NCI-H82 treated with DMSO at 0.1 percent for 48 hours (cell line): ENCODE measurements at regions not wholly inside any gene's neighbourhood (a gene's known extent, or its start where the extent isn't known, plus 50 kb on each side); places are given as distances from the start of the nearest gene placed in this dataset.

ENCODE experiments used
- DNase-seq: peaks from one replicate; lab custom pipeline; 2025; ENCODE audit not compliant: unreplicated experiment; lab: John Stamatoyannopoulos, UW

- no peak for DNase-seq
Observed at GRCh38 chr13:40136896-40137295, 481.4 kb downstream of the COG6 start.

- no peak for DNase-seq
Observed at GRCh38 chr13:40137400-40137799, 481.9 kb downstream of the COG6 start.

GRCh38 chr13:40139896-40140520, 484.5 kb downstream of the COG6 start:
- no peak for DNase-seq

GRCh38 chr13:40141859-40142555, 486.5 kb downstream of the COG6 start:
- DNase-seq, result no peak

GRCh38 chr13:40143106-40143505, 487.6 kb downstream of the COG6 start:
- DNase-seq, result no peak

- no peak for DNase-seq
Observed at GRCh38 chr13:40143559-40143958, 488.1 kb downstream of the COG6 start.

- no peak for DNase-seq
Observed at GRCh38 chr13:40145139-40145538, 489.7 kb downstream of the COG6 start.

GRCh38 chr13:40146063-40146462, 490.6 kb downstream of the COG6 start:
- no peak for DNase-seq

- DNase-seq, result no peak
Observed at GRCh38 chr13:40146611-40147117, 491.2 kb downstream of the COG6 start.

- DNase-seq, result no peak
Observed at GRCh38 chr13:40148101-40148500, 492.6 kb downstream of the COG6 start.

GRCh38 chr13:40148742-40149141, 493.3 kb downstream of the COG6 start:
- DNase-seq, result no peak

GRCh38 chr13:40149611-40150274, 494.3 kb downstream of the COG6 start:
- no peak for DNase-seq

- no peak for DNase-seq
Observed at GRCh38 chr13:40151673-40152072, 496.2 kb downstream of the COG6 start.

- DNase-seq, result no peak
Observed at GRCh38 chr13:40152145-40152544, 496.7 kb downstream of the COG6 start.

GRCh38 chr13:40152922-40153321, 497.5 kb downstream of the COG6 start:
- DNase-seq, result no peak

- no peak for DNase-seq
Observed at GRCh38 chr13:40153516-40153915, 498.1 kb downstream of the COG6 start.

GRCh38 chr13:40155201-40155600, 499.7 kb downstream of the COG6 start:
- no peak for DNase-seq

GRCh38 chr13:40158218-40158617, 502.8 kb downstream of the COG6 start:
- DNase-seq, result no peak

- no peak for DNase-seq
Observed at GRCh38 chr13:40158757-40159156, 503.3 kb downstream of the COG6 start.

- no peak for DNase-seq
Observed at GRCh38 chr13:40159736-40160135, 504.3 kb downstream of the COG6 start.

- no peak for DNase-seq
Observed at GRCh38 chr13:40160618-40161350, 505.3 kb downstream of the COG6 start.
